HUES64 (cell line): ENCODE measurements at regions not wholly inside any gene's neighbourhood (a gene's known extent, or its start where the extent isn't known, plus 50 kb on each side); places are given as distances from the start of the nearest gene placed in this dataset.
A peak's percentile ranks its signal among the peaks of the same experiment; 100 is the strongest.

ENCODE experiments used
- H3K27ac ChIP-seq: 2 replicates; pipeline ENCODE4 v1.7.0; 2013; ENCODE audit warnings: low read depth, low read length, inconsistent platforms
- H3K27me3 ChIP-seq: 2 replicates; pipeline ENCODE4 v1.6.1; 2013; ENCODE audit warnings: mild to moderate bottlenecking, low read length; ENCODE audit not compliant: insufficient read depth
- H3K36me3 ChIP-seq: 2 replicates; pipeline ENCODE4 v1.6.1; 2013; ENCODE audit warnings: mild to moderate bottlenecking, low read length; ENCODE audit not compliant: insufficient read depth
- H3K4me1 ChIP-seq: 2 replicates; pipeline ENCODE4 v1.6.1; 2013; ENCODE audit warnings: mild to moderate bottlenecking, low read length, moderate library complexity; ENCODE audit not compliant: insufficient read depth
- H3K4me3 ChIP-seq: 2 replicates; pipeline ENCODE4 v1.5.1; 2013; ENCODE audit warnings: mild to moderate bottlenecking, low read length, moderate library complexity
- H3K9ac ChIP-seq: 2 replicates; pipeline ENCODE4 v1.6.1; 2013; ENCODE audit warnings: mild to moderate bottlenecking, low read depth, low read length
- H3K9me3 ChIP-seq: 2 replicates; pipeline ENCODE4 v1.6.1; 2013; ENCODE audit warnings: low read depth, low read length; ENCODE audit not compliant: insufficient read depth
- WGBS: fragments of 150-250, 120-280 bp; methylation state at CpG from one replicate; pipeline ENCODE4 v1.1.7; 2013; ENCODE audit warnings: missing lambda C conversion rate; 5-methylcytosine and 5-hydroxymethylcytosine counted together

DNA sequence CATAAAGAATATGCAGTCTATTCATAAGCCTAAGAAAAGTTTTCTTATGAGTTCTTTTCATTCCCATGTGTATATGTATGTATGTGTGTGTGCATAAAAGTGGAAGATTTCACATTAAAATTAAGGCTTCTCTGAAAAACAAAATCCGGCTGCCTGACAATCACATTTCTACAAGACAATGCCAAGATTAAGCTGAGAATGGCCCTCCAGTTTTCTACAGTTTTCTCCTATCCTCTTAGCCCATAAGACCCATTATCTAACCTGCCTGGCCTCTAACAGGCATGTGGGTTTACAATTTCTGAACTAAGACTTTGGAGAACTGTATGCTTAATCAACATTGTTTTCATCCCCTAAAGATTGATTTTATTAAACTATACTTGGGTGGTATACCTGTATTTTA is 446.0 kb upstream of the SEMA3A start:
- Histone ChIP-seq H3K27ac (peak overlapping the region; percentile 57; the same call in 1 of the 2 replicates), H3K36me3 (no peaks in the 10 kb centered on the region), H3K4me1 (peaks cover 42% of the 10 kb centered on the region), H3K9ac (no peak overlapping the region), H3K9me3 (no peaks in the 10 kb centered on the region; the same call in 1 of the 2 replicates), H3K27me3 (no peaks in the 10 kb centered on the region), H3K4me3 (no peak overlapping the region)
- 50% methylated on average over 1 of the region's 1 CpG for WGBS

DNA sequence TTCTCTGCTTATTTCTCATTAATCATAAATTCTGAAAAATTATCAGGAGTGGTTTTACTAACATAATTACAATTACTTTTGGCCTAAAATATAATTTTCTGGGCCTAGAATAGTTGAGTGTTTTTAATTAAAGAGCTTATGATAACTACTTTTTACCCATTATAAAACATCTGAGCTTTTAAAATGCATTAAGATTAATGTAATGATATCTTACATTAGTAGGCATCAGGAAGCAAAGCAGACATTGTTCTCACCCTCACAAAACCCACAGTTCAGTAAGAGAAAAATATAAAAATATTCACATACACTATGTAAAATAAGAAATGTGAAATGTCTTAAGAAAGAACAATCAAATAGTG is 443.7 kb upstream of the SEMA3A start:
- Histone ChIP-seq H3K27ac (peak overlapping the region; percentile 57), H3K4me1 (peaks cover 36% of the 10 kb centered on the region), H3K27me3 (no peaks in the 10 kb centered on the region), H3K9ac (peak overlapping the region; percentile 28; the same call in 1 of the 2 replicates), H3K36me3 (no peaks in the 10 kb centered on the region), H3K4me3 (no peak overlapping the region), H3K9me3 (peaks cover 8% of the 10 kb centered on the region)

- no peaks in the 10 kb centered on the region for H3K27me3 ChIP-seq
- no peaks in the 10 kb centered on the region for H3K36me3 ChIP-seq
- H3K27ac ChIP-seq: peak overlapping the region; percentile 57
- H3K9ac ChIP-seq: 0 out of 2 replicates have a peak overlapping the region, but pooled peaks have one; percentile 28
- no peak overlapping the region for H3K4me3 ChIP-seq
- peaks cover 11% of the 10 kb centered on the region for H3K9me3 ChIP-seq
- 85% methylated on average over 2 of the region's 2 CpGs for WGBS
- H3K4me1 ChIP-seq: peaks cover 36% of the 10 kb centered on the region
These were observed 443.2 kb upstream of the SEMA3A start for GRCh38 chr7:84637568-84638338.

DNA sequence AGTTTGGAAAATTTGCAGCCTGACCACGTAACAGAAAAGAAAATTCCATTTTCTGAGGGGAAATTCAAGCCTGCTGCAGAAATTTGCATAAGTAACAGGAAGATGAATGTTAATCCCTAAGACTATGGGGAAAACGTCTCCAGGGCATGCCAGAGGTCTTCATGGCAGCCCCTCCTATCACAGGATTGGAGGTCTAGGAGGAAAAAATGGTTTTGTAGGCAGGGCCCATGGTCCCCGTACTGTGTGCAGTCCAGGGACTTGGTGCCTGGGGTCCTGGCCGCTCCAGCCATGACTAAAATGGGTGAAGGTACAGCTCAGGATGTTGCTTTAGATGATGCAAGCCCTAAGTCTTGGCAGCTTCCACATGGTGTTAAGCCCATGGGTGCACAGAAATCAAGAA is 437.3 kb upstream of the SEMA3A start:
- Histone ChIP-seq H3K4me1 (no peaks in the 10 kb centered on the region), H3K27me3 (no peaks in the 10 kb centered on the region), H3K4me3 (no peak overlapping the region), H3K9me3 (peaks cover 26% of the 10 kb centered on the region), H3K27ac (no peak overlapping the region), H3K36me3 (no peaks in the 10 kb centered on the region), H3K9ac (no peak overlapping the region)
- WGBS: 90% methylated on average over 4 of the region's 4 CpGs

GRCh38 chr7:84629640-84630318 is 435.2 kb upstream of the SEMA3A start:
- no peak overlapping the region for H3K27ac ChIP-seq
- H3K9me3 ChIP-seq: peaks cover 22% of the 10 kb centered on the region
- no peaks in the 10 kb centered on the region for H3K27me3 ChIP-seq
- WGBS: 94% methylated on average over 2 of the region's 2 CpGs
- H3K36me3 ChIP-seq: no peaks in the 10 kb centered on the region
- no peaks in the 10 kb centered on the region for H3K4me1 ChIP-seq
- no peak overlapping the region for H3K4me3 ChIP-seq
- no peak overlapping the region for H3K9ac ChIP-seq

GRCh38 chr7:84629216-84629615 is 434.6 kb upstream of the SEMA3A start:
- Histone ChIP-seq H3K9ac (no peak overlapping the region), H3K27me3 (no peaks in the 10 kb centered on the region), H3K27ac (no peak overlapping the region), H3K36me3 (no peaks in the 10 kb centered on the region), H3K4me3 (no peak overlapping the region), H3K9me3 (peaks cover 22% of the 10 kb centered on the region), H3K4me1 (no peaks in the 10 kb centered on the region)
- WGBS: no CpG with 5 or more reads among the region's 3 CpGs

- H3K4me3 ChIP-seq: no peak overlapping the region
- peaks cover 12% of the 10 kb centered on the region; the same call in 1 of the 2 replicates for H3K9me3 ChIP-seq
- no peaks in the 10 kb centered on the region for H3K36me3 ChIP-seq
- H3K27ac ChIP-seq: no peak overlapping the region
- WGBS: 90% methylated on average over 1 of the region's 2 CpGs
- H3K4me1 ChIP-seq: no peaks in the 10 kb centered on the region
- no peak overlapping the region for H3K9ac ChIP-seq
- H3K27me3 ChIP-seq: no peaks in the 10 kb centered on the region
These were observed 432.7 kb upstream of the SEMA3A start for GRCh38 chr7:84627250-84627649.

DNA sequence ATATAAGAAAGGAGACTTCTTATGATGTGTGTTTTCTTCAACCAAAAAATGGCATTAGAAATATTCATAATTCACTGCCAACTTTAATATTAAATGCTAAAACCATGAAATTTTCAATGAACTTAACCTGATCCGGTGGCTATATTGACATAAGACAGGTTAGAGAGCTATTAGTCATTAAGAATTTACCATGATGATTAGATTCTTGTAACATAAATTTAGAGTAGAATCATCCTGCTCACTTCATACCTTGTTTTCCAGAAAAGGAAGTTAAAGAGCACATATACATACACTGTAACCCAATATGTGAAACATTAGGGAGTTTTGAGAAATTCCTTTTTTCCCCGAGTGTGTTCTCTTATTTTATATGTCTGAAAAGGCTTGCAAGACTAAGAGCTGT is 430.3 kb upstream of the SEMA3A start:
- Histone ChIP-seq H3K9me3 (no peaks in the 10 kb centered on the region), H3K36me3 (no peaks in the 10 kb centered on the region), H3K27ac (no peak overlapping the region), H3K4me1 (no peaks in the 10 kb centered on the region), H3K27me3 (no peaks in the 10 kb centered on the region), H3K4me3 (no peak overlapping the region), H3K9ac (no peak overlapping the region)
- WGBS: 88% methylated on average over 2 of the region's 2 CpGs

- WGBS: 90% methylated on average over 1 of the region's 1 CpG
These were observed 429.9 kb upstream of the SEMA3A start for GRCh38 chr7:84624527-84624926.

DNA sequence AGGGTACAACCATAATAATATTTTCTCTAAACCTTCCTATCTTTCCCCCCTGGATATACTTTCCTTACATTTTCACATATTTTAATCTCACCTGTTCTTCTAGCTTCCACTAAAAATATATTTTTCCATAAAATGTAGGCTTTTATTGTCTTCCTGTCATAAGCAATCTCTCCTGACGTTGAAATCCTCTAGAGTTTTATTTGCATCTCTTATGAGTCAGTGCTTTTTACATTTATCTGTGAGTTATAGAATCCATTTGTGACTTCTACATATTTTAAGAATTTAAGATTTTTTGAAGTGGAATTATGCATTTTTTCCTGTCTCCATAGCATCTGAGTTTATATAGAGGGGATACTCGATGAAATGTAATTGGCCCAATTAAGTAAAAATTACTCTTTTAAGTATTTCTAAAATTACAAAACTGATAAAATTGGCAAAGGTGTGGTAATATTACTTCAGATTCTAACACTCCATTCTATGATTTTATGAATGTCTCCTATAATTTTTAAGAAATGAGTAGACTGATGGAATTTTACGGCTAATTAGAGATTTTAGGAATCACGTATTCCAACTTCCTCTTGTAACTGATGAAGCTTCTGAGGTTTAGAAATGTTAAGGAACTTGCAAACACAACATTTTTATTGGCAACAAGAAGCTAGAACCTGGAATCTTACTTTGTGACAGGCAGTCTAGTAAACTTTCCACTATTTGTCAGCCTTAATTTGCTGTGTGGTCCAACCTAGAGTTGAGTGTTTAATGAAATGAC is 422.9 kb upstream of the SEMA3A start:
- no peak overlapping the region for H3K4me3 ChIP-seq
- H3K4me1 ChIP-seq: no peaks in the 10 kb centered on the region
- no peaks in the 10 kb centered on the region for H3K9me3 ChIP-seq
- 100% methylated on average over 3 of the region's 4 CpGs for WGBS
- no peaks in the 10 kb centered on the region for H3K27me3 ChIP-seq
- no peak overlapping the region for H3K27ac ChIP-seq
- H3K36me3 ChIP-seq: no peaks in the 10 kb centered on the region
- H3K9ac ChIP-seq: no peak overlapping the region

More at GRCh38 chr7:84624527-84624926, 429.9 kb upstream of the SEMA3A start:
- Histone ChIP-seq H3K9ac (no peak overlapping the region), H3K9me3 (no peaks in the 10 kb centered on the region), H3K4me3 (no peak overlapping the region), H3K27ac (no peak overlapping the region), H3K4me1 (no peaks in the 10 kb centered on the region), H3K27me3 (no peaks in the 10 kb centered on the region), H3K36me3 (no peaks in the 10 kb centered on the region)

DNA sequence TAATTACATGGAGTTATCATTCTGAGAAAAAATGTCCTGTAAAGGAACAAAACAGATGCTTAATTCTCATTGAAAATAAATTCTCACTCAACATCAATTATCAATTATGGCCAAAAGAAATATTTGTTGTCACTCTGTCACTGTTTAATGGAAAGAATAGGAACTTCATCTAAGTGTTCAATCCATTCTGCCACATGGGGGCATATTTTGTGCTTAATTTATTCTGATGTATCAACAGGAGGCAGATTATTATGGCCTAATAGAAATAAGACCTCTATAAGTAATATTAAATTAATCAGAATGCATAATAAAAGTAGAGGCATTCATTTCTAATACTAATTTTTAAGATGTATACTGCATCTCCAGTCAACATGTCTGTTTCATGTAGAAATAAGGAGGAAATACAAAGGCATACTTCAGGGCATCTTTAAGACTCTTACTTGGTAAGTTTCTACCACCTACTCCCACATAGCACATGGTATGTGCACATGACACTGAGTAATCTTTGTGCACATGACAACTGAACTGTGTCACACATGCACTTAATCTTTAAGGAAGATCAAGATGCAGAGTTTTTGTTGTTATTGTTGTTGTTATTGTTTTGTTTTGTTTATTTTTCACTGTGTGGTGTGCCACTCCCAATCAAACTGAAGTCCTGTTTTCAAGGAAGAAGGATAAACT is 420.4 kb upstream of the SEMA3A start:
- H3K4me1 ChIP-seq: no peaks in the 10 kb centered on the region
- H3K27ac ChIP-seq: no peak overlapping the region
- H3K4me3 ChIP-seq: no peak overlapping the region

More for the DNA sequence above, 420.4 kb upstream of the SEMA3A start:
- H3K27me3 ChIP-seq: no peaks in the 10 kb centered on the region
- no peak overlapping the region for H3K9ac ChIP-seq
- H3K36me3 ChIP-seq: no peaks in the 10 kb centered on the region
- H3K9me3 ChIP-seq: no peaks in the 10 kb centered on the region
